ENCODE measurements at regions not wholly inside any gene's neighbourhood (a gene's known extent, or its start where the extent isn't known, plus 50 kb on each side); places are given as distances from the start of the nearest gene placed in this dataset.

DNA sequence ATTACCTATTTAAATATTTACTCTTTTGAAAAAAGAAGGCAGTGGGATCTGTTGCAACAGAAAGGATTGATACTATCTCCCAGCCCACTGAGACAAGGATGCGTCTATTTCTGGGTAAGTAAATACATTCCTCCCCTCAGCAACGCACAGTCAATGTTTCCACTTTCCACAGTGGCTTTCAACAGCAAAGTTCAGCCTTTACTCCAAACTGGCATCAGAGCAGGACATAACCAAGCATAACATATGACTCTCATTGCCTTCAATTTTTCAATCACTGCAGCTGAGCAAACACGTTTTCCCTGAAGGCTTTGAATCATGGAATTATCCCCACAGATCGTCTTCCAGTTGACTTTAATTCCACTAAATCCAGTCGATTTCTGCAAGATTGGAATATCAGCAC is 160.3 kb upstream of the FRG1 start:
- TF ChIP-seq, protein P1, sequence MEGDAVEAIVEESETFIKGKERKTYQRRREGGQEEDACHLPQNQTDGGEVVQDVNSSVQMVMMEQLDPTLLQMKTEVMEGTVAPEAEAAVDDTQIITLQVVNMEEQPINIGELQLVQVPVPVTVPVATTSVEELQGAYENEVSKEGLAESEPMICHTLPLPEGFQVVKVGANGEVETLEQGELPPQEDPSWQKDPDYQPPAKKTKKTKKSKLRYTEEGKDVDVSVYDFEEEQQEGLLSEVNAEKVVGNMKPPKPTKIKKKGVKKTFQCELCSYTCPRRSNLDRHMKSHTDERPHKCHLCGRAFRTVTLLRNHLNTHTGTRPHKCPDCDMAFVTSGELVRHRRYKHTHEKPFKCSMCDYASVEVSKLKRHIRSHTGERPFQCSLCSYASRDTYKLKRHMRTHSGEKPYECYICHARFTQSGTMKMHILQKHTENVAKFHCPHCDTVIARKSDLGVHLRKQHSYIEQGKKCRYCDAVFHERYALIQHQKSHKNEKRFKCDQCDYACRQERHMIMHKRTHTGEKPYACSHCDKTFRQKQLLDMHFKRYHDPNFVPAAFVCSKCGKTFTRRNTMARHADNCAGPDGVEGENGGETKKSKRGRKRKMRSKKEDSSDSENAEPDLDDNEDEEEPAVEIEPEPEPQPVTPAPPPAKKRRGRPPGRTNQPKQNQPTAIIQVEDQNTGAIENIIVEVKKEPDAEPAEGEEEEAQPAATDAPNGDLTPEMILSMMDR (IDR thresholded peaks at IDR 0.05), result no peak
- TF ChIP-seq POLR2A (IDR thresholded peaks at IDR 0.05), result no peak

Data from thyroid gland (tissue), 4 donors.